H9 (cell line): ENCODE measurements at regions not wholly inside any gene's neighbourhood (a gene's known extent, or its start where the extent isn't known, plus 50 kb on each side); places are given as distances from the start of the nearest gene placed in this dataset.

Experiments used
- DNase-seq: peaks from one replicate; pipeline ENCODE4 v3.0.0-alpha.2; 2017
- H2AFZ ChIP-seq: one replicate; pipeline ENCODE4 v1.6.1; 2013; ENCODE audit warnings: mild to moderate bottlenecking, low read length, control low read depth, moderate library complexity
- H2AK5ac ChIP-seq: 2 replicates; pipeline ENCODE4 v1.6.1; 2013; ENCODE audit warnings: low read length, control low read depth, mixed read lengths; ENCODE audit not compliant: insufficient read length
- H2BK120ac ChIP-seq: one replicate; pipeline ENCODE4 v1.6.1; 2013; ENCODE audit warnings: low read depth, mild to moderate bottlenecking, low read length, control low read depth, inconsistent platforms; ENCODE audit not compliant: poor library complexity, severe bottlenecking
- H2BK12ac ChIP-seq: 2 replicates; pipeline ENCODE4 v1.6.1; 2013; ENCODE audit warnings: low read length, control low read depth, mixed read lengths, low read depth; ENCODE audit not compliant: insufficient read length
- H2BK15ac ChIP-seq: 2 replicates; pipeline ENCODE4 v1.6.1; 2013; ENCODE audit warnings: low read depth, low read length, control low read depth
- H2BK20ac ChIP-seq: one replicate; pipeline ENCODE4 v1.6.1; 2013; ENCODE audit warnings: low read depth, mild to moderate bottlenecking, low read length, control low read depth, inconsistent platforms; ENCODE audit not compliant: poor library complexity, severe bottlenecking
- H2BK5ac ChIP-seq: 2 replicates; pipeline ENCODE4 v1.6.1; 2013; ENCODE audit warnings: low read length, control low read depth, mixed read lengths; ENCODE audit not compliant: insufficient read length
- H3K14ac ChIP-seq: 2 replicates; pipeline ENCODE4 v1.6.1; 2013; ENCODE audit warnings: low read length, control low read depth; ENCODE audit not compliant: insufficient read depth
- H3K18ac ChIP-seq: 2 replicates; pipeline ENCODE4 v1.6.1; 2013; ENCODE audit warnings: low read depth, mild to moderate bottlenecking, mixed read lengths, low read length, control low read depth; ENCODE audit not compliant: insufficient read length
- H3K23ac ChIP-seq: 2 replicates; pipeline ENCODE4 v1.6.1; 2013; ENCODE audit warnings: low read length, control low read depth, mixed read lengths, low read depth; ENCODE audit not compliant: insufficient read length
- H3K23me2 ChIP-seq: 2 replicates; pipeline ENCODE4 v1.6.1; 2013; ENCODE audit warnings: low read depth, mild to moderate bottlenecking, mixed read lengths, low read length, control low read depth; ENCODE audit not compliant: insufficient read length, poor library complexity, severe bottlenecking
- H3K27ac ChIP-seq: 2 replicates; pipeline ENCODE4 v1.5.1; 2013; ENCODE audit warnings: low read length, control low read depth, mixed read lengths, low read depth; ENCODE audit not compliant: insufficient read length
- H3K27me3 ChIP-seq: 2 replicates; pipeline ENCODE4 v1.6.1; 2013; ENCODE audit warnings: low read length, control low read depth, inconsistent platforms; ENCODE audit not compliant: insufficient read depth
- H3K4ac ChIP-seq: 2 replicates; pipeline ENCODE4 v1.6.1; 2013; ENCODE audit warnings: low read depth, mild to moderate bottlenecking, control low read depth, inconsistent platforms, low read length, moderate library complexity
- H3K4me1 ChIP-seq: 2 replicates; pipeline ENCODE4 v1.6.1; 2013; ENCODE audit warnings: low read length, control low read depth, inconsistent platforms; ENCODE audit not compliant: insufficient read depth
- H3K4me2 ChIP-seq: 2 replicates; pipeline ENCODE4 v1.6.1; 2013; ENCODE audit warnings: low read length, control low read depth, mixed read lengths; ENCODE audit not compliant: insufficient read length, insufficient read depth
- H3K56ac ChIP-seq: 2 replicates; pipeline ENCODE4 v1.6.1; 2013; ENCODE audit warnings: low read depth, mild to moderate bottlenecking, mixed read lengths, low read length, control low read depth; ENCODE audit not compliant: insufficient read length
- H3K79me1 ChIP-seq: 2 replicates; pipeline ENCODE4 v1.6.1; 2013; ENCODE audit warnings: low read depth, mild to moderate bottlenecking, moderate library complexity, low read length, control low read depth, inconsistent platforms; ENCODE audit not compliant: insufficient read depth, poor library complexity, severe bottlenecking
- H3K79me2 ChIP-seq: 2 replicates; pipeline ENCODE4 v1.6.1; 2013; ENCODE audit warnings: low read length, control low read depth, inconsistent platforms; ENCODE audit not compliant: insufficient read depth
- H3K9ac ChIP-seq: 2 replicates; pipeline ENCODE4 v1.6.1; 2013; ENCODE audit warnings: low read length, control low read depth, mixed read lengths; ENCODE audit not compliant: insufficient read length; ENCODE audit errors: extremely low read depth
- H3K9me3 ChIP-seq: one replicate; pipeline ENCODE4 v1.6.1; 2013; ENCODE audit warnings: low read depth, low read length, inconsistent platforms; ENCODE audit not compliant: control insufficient read depth
- H3T11ph ChIP-seq: one replicate; pipeline ENCODE4 v1.6.1; 2013; ENCODE audit warnings: mild to moderate bottlenecking, low read length, control low read depth, inconsistent platforms
- H4K20me1 ChIP-seq: one replicate; pipeline ENCODE4 v1.6.1; 2013; ENCODE audit not compliant: control insufficient read depth, insufficient read length, insufficient read depth
- H4K5ac ChIP-seq: 2 replicates; pipeline ENCODE4 v1.6.1; 2013; ENCODE audit warnings: low read depth, mild to moderate bottlenecking, mixed read lengths, low read length, control low read depth; ENCODE audit not compliant: insufficient read length
- H4K8ac ChIP-seq: replicated peaks from 2 replicates; pipeline ENCODE4 v1.6.1; 2013; ENCODE audit warnings: low read length, control low read depth, mixed read lengths, low read depth; ENCODE audit not compliant: insufficient read length
- H4K91ac ChIP-seq: 2 replicates; pipeline ENCODE4 v1.6.1; 2013; ENCODE audit warnings: low read depth, mild to moderate bottlenecking, moderate library complexity, mixed read lengths, low read length, control low read depth; ENCODE audit not compliant: insufficient read length
- H3K27ac Mint-ChIP-seq, 3 experiments: 2 replicates in 2 of 3; 3 replicates in 1 of 3; pipeline ENCODE4 v1.8.0; 2020 to 2021; ENCODE audit warnings: mixed read lengths in 3 of 3, mild to moderate bottlenecking in 1 of 3, moderate library complexity in 1 of 3
- H3K27me3 Mint-ChIP-seq: 2 replicates; pipeline ENCODE4 v1.8.0; 2021; ENCODE audit warnings: low read depth, mild to moderate bottlenecking, moderate library complexity, mixed read lengths
- H3K36me3 Mint-ChIP-seq, 3 experiments: 2 replicates in 2 of 3; 3 replicates in 1 of 3; pipeline ENCODE4 v1.8.0; 2020 to 2021; ENCODE audit warnings: low read depth in 3 of 3, mixed read lengths in 3 of 3; ENCODE audit not compliant: insufficient read depth in 1 of 3
- H3K4me1 Mint-ChIP-seq, 2 experiments: 2 replicates each; pipeline ENCODE4 v1.8.0; 2020; ENCODE audit warnings: mixed read lengths in 2 of 2
- H3K4me3 Mint-ChIP-seq, 2 experiments: 2 replicates in 1 of 2; 3 replicates in 1 of 2; pipeline ENCODE4 v1.8.0; 2020 to 2021; ENCODE audit warnings: mild to moderate bottlenecking in 2 of 2, mixed read lengths in 2 of 2, moderate library complexity in 1 of 2
- H3K9me3 Mint-ChIP-seq, 2 experiments: 2 replicates in 1 of 2; 3 replicates in 1 of 2; pipeline ENCODE4 v1.8.0; 2020; ENCODE audit warnings: mild to moderate bottlenecking in 2 of 2, mixed read lengths in 2 of 2, moderate library complexity in 1 of 2
- WGBS: extraction: QIAGEN DNeasy Blood & Tissue Kit; methylation state at CpG from one replicate; pipeline ENCODE4 v1.1.7; 2013; ENCODE audit warnings: missing lambda C conversion rate, low lambda C conversion rate, mixed read lengths; ENCODE audit not compliant: insufficient read length; ENCODE audit errors: extremely low coverage; 5-methylcytosine and 5-hydroxymethylcytosine counted together
- TF ChIP-seq, protein P1 (sequence below): fragments of 200-600 bp; sonication (generic); conservative IDR thresholded peaks from 3 replicates; pipeline ENCODE4 v1.8.0; 2021; ENCODE audit warnings: antibody characterized with exemption, mild to moderate bottlenecking

DNA sequence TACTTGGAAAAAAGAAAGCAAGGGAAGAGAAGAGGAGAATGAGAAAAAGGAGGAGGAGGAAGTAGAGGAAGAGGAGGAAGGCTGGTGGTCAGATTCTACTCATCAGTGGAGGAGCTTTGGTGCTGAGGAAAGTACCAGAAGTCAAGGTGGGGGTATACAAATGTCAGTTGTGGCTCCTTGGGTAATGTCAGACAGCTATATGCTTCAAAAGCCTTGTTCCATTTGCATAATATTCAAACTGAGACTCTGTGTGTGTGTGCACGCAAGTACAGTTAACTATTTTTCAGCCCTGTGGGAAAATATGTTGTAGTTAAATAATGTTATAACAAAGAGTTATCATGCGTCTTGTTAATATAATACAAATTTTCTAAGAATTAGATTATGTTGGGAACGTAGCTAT lies 609.7 kb downstream of the PDCD6IP start:
- H2AK5ac ChIP-seq = no peak overlapping the region
- no peak overlapping the region for H2BK20ac ChIP-seq
- H3K4me3 Mint-ChIP-seq = no peak overlapping the region
- H3K23me2 ChIP-seq = no peaks in the 10 kb centered on the region
- no peak overlapping the region for H3K4ac ChIP-seq
- H3K36me3 Mint-ChIP-seq = peaks cover 1 to 6% (median 4%) of the 10 kb centered on the region in 3 experiments; a peak in 4 of 7 replicates
- H3K23ac ChIP-seq = no peak overlapping the region
- H3K79me2 ChIP-seq = no peaks in the 10 kb centered on the region
- no peaks in the 10 kb centered on the region for H4K20me1 ChIP-seq
- H3K18ac ChIP-seq = no peak overlapping the region
- H3K4me2 ChIP-seq = no peak overlapping the region
- H2BK15ac ChIP-seq = no peak overlapping the region
- no peak overlapping the region for H2BK12ac ChIP-seq
- H3K27me3 ChIP-seq = no peaks in the 10 kb centered on the region
- WGBS = no CpG with 5 or more reads among the region's 3 CpGs
- no peak for DNase-seq
- TF ChIP-seq, protein P1, sequence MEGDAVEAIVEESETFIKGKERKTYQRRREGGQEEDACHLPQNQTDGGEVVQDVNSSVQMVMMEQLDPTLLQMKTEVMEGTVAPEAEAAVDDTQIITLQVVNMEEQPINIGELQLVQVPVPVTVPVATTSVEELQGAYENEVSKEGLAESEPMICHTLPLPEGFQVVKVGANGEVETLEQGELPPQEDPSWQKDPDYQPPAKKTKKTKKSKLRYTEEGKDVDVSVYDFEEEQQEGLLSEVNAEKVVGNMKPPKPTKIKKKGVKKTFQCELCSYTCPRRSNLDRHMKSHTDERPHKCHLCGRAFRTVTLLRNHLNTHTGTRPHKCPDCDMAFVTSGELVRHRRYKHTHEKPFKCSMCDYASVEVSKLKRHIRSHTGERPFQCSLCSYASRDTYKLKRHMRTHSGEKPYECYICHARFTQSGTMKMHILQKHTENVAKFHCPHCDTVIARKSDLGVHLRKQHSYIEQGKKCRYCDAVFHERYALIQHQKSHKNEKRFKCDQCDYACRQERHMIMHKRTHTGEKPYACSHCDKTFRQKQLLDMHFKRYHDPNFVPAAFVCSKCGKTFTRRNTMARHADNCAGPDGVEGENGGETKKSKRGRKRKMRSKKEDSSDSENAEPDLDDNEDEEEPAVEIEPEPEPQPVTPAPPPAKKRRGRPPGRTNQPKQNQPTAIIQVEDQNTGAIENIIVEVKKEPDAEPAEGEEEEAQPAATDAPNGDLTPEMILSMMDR = no peak
- peaks cover 3% of the 10 kb centered on the region; the same call in 1 of the 2 replicates for H3K4me1 ChIP-seq
- no peak overlapping the region for H2BK5ac ChIP-seq
- no peaks in the 10 kb centered on the region for H3K9me3 ChIP-seq
- no peak overlapping the region for H2AFZ ChIP-seq
- peaks cover 31 to 35% of the 10 kb centered on the region in 2 experiments for H3K4me1 Mint-ChIP-seq
- H4K8ac ChIP-seq = no peak overlapping the region
- no peak overlapping the region for H3K56ac ChIP-seq
- H3K27ac Mint-ChIP-seq = no peak overlapping the region
- H4K91ac ChIP-seq = no peak overlapping the region
- no peak overlapping the region for H4K5ac ChIP-seq
- H3K27ac ChIP-seq = no peak overlapping the region
- H2BK120ac ChIP-seq = no peak overlapping the region
- no peak overlapping the region for H3K9ac ChIP-seq
- H3K14ac ChIP-seq = no peak overlapping the region
- peaks cover 1% of the 10 kb centered on the region for H3K27me3 Mint-ChIP-seq
- H3K9me3 Mint-ChIP-seq = peaks cover 4% of the 10 kb centered on the region in 2 experiments; a peak in 3 of 5 replicates
- no peaks in the 10 kb centered on the region for H3K79me1 ChIP-seq
- H3T11ph ChIP-seq = no peak overlapping the region
